GM10266 (cell line): ENCODE measurements at regions not wholly inside any gene's neighbourhood (a gene's known extent, or its start where the extent isn't known, plus 50 kb on each side); places are given as distances from the start of the nearest gene placed in this dataset.

Experiments used
- DNase-seq: peaks from one replicate; pipeline ENCODE4 v3.0.0; 2012; ENCODE audit errors: extremely low spot score
- CTCF ChIP-seq: IDR thresholded peaks from 2 replicates; pipeline ENCODE4 v1.5.1; 2012; ENCODE audit warnings: mild to moderate bottlenecking, low read depth; ENCODE audit not compliant: control insufficient read depth, insufficient read depth; ENCODE audit errors: missing control alignments

- DNase-seq, result no peak
- TF ChIP-seq CTCF, result no peak
These were observed 176.8 kb upstream of the CIBAR2 start for GRCh38 chr16:85288869-85289660.

GRCh38 chr16:85289760-85290625 is 177.7 kb upstream of the CIBAR2 start:
- no peak for TF ChIP-seq CTCF
- DNase-seq, result no peak

- DNase-seq, result no peak
- no peak for TF ChIP-seq CTCF
These were observed 178.5 kb upstream of the CIBAR2 start for GRCh38 chr16:85290626-85291301.

GRCh38 chr16:85291302-85292148 is 179.3 kb upstream of the CIBAR2 start:
- DNase-seq, result no peak
- no peak for TF ChIP-seq CTCF

GRCh38 chr16:85293458-85293857 is 181.2 kb upstream of the CIBAR2 start:
- no peak for DNase-seq
- no peak for TF ChIP-seq CTCF

- no peak for TF ChIP-seq CTCF
- no peak for DNase-seq
These were observed 181.8 kb upstream of the CIBAR2 start for GRCh38 chr16:85293904-85294642.
